OCI-LY1 (cell line): ENCODE measurements at regions not wholly inside any gene's neighbourhood (a gene's known extent, or its start where the extent isn't known, plus 50 kb on each side); places are given as distances from the start of the nearest gene placed in this dataset.

Source experiments
- H2AFZ ChIP-seq: fragments of 200-600 bp; sonication (generic), shearing (Covaris generic); 2 replicates; pipeline ENCODE4 v1.6.0; 2014; ENCODE audit warnings: antibody characterized with exemption, mild to moderate bottlenecking, low read length
- H3F3A ChIP-seq: fragments of 200-600 bp; sonication (generic), shearing (Covaris generic); 2 replicates; pipeline ENCODE4 v1.6.0; 2014; ENCODE audit warnings: mild to moderate bottlenecking, antibody characterized with exemption, low read length, moderate library complexity; ENCODE audit not compliant: insufficient read depth
- H3K27ac ChIP-seq: fragments of 200-600 bp; sonication (generic); 2 replicates; pipeline ENCODE4 v1.5.1; 2014; ENCODE audit warnings: low read length, mixed run types, mild to moderate bottlenecking, low read depth; ENCODE audit not compliant: poor library complexity, severe bottlenecking
- H3K27me3 ChIP-seq: fragments of 200-600 bp; sonication (generic); 2 replicates; pipeline ENCODE4 v1.6.0; 2014; ENCODE audit warnings: antibody characterized with exemption, mild to moderate bottlenecking, low read length, moderate library complexity; ENCODE audit not compliant: insufficient read depth
- H3K36me3 ChIP-seq: fragments of 200-600 bp; sonication (generic); 2 replicates; pipeline ENCODE4 v1.6.1; 2014; ENCODE audit warnings: mild to moderate bottlenecking, antibody characterized with exemption, low read length, moderate library complexity, mixed read lengths; ENCODE audit not compliant: insufficient read depth
- H3K4me1 ChIP-seq: fragments of 200-600 bp; sonication (generic); 2 replicates; pipeline ENCODE4 v1.5.1; 2014; ENCODE audit warnings: mild to moderate bottlenecking, low read length, moderate library complexity; ENCODE audit not compliant: insufficient read depth, severe bottlenecking
- H3K4me2 ChIP-seq: fragments of 200-600 bp; sonication (generic), shearing (Covaris generic); 2 replicates; pipeline ENCODE4 v1.6.1; 2014; ENCODE audit warnings: low read length
- H3K4me3 ChIP-seq: fragments of 200-600 bp; sonication (generic); 2 replicates; pipeline ENCODE4 v1.5.1; 2014; ENCODE audit warnings: low read length, low read depth, mild to moderate bottlenecking, mixed read lengths; ENCODE audit not compliant: poor library complexity, severe bottlenecking
- H3K79me2 ChIP-seq: fragments of 200-600 bp; shearing (Covaris generic); 2 replicates; pipeline ENCODE4 v1.6.1; 2016; ENCODE audit warnings: mixed run types, low read length, mixed read lengths; ENCODE audit not compliant: insufficient read depth
- H3K9ac ChIP-seq: fragments of 200-600 bp; sonication (generic), shearing (Covaris generic); 2 replicates; pipeline ENCODE4 v1.6.1; 2014; ENCODE audit warnings: mild to moderate bottlenecking, low read length, mixed read lengths
- H3K9me2 ChIP-seq: fragments of 200-600 bp; sonication (generic), shearing (Covaris generic); 2 replicates; pipeline ENCODE4 v1.6.1; 2014; ENCODE audit warnings: low read depth, mild to moderate bottlenecking, low read length, mixed read lengths
- H3K9me3 ChIP-seq: fragments of 200-600 bp; shearing (Covaris generic); 2 replicates; pipeline ENCODE4 v1.6.1; 2014; ENCODE audit warnings: low read length, mixed read lengths
- H4K20me1 ChIP-seq: fragments of 200-600 bp; sonication (generic), shearing (Covaris generic); 2 replicates; pipeline ENCODE4 v1.6.0; 2016; ENCODE audit warnings: mild to moderate bottlenecking, low read length; ENCODE audit not compliant: insufficient read depth
- EZH2 ChIP-seq: fragments of 200-600 bp; sonication (generic), shearing (Covaris generic); IDR thresholded peaks from 2 replicates; pipeline ENCODE4 v1.8.0; 2017; ENCODE audit warnings: borderline replicate concordance, mixed run types, mild to moderate bottlenecking, antibody characterized with exemption, low read length, moderate library complexity, mixed read lengths
- TF ChIP-seq, protein P1 (sequence below): fragments of 200-600 bp; sonication (generic), shearing (Covaris generic); IDR thresholded peaks from 2 replicates; pipeline ENCODE4 v1.5.1; 2017; ENCODE audit warnings: mild to moderate bottlenecking, antibody characterized with exemption, low read length, moderate library complexity, mixed read lengths

DNA sequence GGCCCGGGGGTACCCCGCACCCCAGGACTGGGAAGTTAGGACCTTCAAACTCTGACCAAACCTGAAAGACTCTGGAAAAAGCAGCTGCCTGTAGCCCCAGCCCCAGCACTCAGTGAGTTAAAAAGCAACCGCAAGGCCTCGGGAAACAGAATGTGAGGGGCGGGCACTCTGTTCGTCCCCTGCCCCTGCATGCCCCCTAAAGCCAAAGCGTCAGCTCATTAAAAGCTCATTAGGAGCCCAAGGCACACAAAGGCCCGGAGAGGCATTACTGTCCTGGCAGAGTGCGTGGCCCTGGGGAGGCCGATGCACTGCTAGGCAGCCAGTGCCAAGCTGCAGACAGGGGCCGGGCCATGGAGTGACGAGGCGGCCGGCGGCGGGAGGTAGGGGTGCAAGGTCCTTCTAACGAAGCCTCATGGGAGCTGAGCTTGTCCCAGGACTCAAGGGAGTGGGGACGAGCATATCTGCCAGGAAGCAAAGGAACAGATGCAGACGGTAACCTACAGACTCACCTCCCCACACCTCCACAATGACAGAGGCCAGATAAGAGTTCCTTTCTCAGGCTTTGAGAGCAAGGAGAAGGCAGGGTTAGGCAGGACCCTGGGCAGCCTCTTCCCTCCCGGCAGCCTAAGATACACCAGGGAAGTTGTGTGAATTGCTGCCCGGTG is 116.8 kb downstream of the ENGASE start:
- Histone ChIP-seq H3K9ac (no peak overlapping the region), H3K27ac (no peak overlapping the region), H3K27me3 (no peaks in the 10 kb centered on the region; the same call in 1 of the 2 replicates), H3K36me3 (no peaks in the 10 kb centered on the region), H3K79me2 (no peaks in the 10 kb centered on the region), H3K9me3 (no peaks in the 10 kb centered on the region), H3K4me2 (no peak overlapping the region), H2AFZ (no peak overlapping the region), H3F3A (no peaks in the 10 kb centered on the region), H4K20me1 (no peaks in the 10 kb centered on the region), H3K9me2 (no peaks in the 10 kb centered on the region), H3K4me3 (no peak overlapping the region), H3K4me1 (no peaks in the 10 kb centered on the region)
- TF ChIP-seq, protein P1, sequence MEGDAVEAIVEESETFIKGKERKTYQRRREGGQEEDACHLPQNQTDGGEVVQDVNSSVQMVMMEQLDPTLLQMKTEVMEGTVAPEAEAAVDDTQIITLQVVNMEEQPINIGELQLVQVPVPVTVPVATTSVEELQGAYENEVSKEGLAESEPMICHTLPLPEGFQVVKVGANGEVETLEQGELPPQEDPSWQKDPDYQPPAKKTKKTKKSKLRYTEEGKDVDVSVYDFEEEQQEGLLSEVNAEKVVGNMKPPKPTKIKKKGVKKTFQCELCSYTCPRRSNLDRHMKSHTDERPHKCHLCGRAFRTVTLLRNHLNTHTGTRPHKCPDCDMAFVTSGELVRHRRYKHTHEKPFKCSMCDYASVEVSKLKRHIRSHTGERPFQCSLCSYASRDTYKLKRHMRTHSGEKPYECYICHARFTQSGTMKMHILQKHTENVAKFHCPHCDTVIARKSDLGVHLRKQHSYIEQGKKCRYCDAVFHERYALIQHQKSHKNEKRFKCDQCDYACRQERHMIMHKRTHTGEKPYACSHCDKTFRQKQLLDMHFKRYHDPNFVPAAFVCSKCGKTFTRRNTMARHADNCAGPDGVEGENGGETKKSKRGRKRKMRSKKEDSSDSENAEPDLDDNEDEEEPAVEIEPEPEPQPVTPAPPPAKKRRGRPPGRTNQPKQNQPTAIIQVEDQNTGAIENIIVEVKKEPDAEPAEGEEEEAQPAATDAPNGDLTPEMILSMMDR = no peak
- no peak for TF ChIP-seq EZH2

DNA sequence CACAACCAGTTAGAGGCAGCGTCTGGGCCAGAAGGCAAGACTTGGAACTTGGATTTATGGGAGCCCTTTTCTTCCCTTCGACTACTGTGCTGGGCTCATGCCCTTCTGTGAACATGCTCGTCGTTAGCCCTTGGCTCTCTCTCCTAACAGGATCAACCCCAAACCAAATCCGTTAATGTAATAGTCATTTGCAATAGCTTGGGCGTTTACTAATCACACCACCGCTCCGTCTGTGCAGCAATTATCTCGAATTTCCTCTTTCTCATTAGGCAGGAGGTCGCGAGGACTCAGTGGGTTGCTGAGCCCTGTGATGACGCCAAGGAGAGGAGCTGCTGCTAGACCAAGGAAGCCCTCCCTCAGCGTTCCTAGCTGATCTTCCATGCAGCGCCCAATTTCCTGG is 114.7 kb downstream of the ENGASE start:
- Histone ChIP-seq H3K4me3 (no peak overlapping the region), H3K4me2 (no peak overlapping the region), H3K9me3 (no peaks in the 10 kb centered on the region), H2AFZ (no peak overlapping the region), H3F3A (no peaks in the 10 kb centered on the region), H3K9ac (no peak overlapping the region), H3K27me3 (no peaks in the 10 kb centered on the region; the same call in 1 of the 2 replicates), H3K27ac (no peak overlapping the region), H3K36me3 (no peaks in the 10 kb centered on the region), H3K79me2 (no peaks in the 10 kb centered on the region), H3K4me1 (no peaks in the 10 kb centered on the region), H3K9me2 (no peaks in the 10 kb centered on the region), H4K20me1 (no peaks in the 10 kb centered on the region)
- TF ChIP-seq EZH2 = no peak
- TF ChIP-seq, protein P1 = no peak

DNA sequence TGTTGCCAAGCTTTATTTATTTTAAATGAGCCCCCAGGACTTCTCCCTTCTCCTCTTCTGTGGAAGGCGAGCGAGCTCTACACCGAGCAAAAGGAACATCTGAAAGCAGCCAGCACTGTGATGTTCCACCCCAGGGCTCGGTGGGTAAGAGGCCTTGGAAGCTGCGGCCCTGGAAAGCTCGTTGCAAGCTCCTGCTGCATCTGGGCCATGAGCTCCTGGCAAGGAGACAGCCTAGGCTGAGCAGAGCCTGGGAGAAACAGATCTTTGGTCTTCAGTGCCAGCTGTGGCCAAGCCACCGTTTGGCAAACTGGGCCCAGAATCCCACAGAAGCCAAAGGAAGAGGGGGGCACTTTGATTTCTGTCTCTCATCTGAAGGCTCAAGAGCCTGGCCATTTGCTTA is 114.1 kb downstream of the ENGASE start:
- Histone ChIP-seq H3K27me3 (no peaks in the 10 kb centered on the region; the same call in 1 of the 2 replicates), H3K36me3 (no peaks in the 10 kb centered on the region), H3K4me1 (no peaks in the 10 kb centered on the region), H4K20me1 (no peaks in the 10 kb centered on the region), H3K4me3 (no peak overlapping the region), H3K9ac (no peak overlapping the region), H3K4me2 (no peak overlapping the region), H3K79me2 (no peaks in the 10 kb centered on the region), H3K27ac (no peak overlapping the region), H3F3A (no peaks in the 10 kb centered on the region), H2AFZ (no peak overlapping the region), H3K9me3 (no peaks in the 10 kb centered on the region), H3K9me2 (no peaks in the 10 kb centered on the region)
- TF ChIP-seq EZH2 = no peak
- TF ChIP-seq, protein P1 = no peak
